ENCODE measurements at regions not wholly inside any gene's neighbourhood (a gene's known extent, or its start where the extent isn't known, plus 50 kb on each side); places are given as distances from the start of the nearest gene placed in this dataset.
"Not testable (repeated sequence)": the region's sequence is repeated elsewhere in the genome, so short reads cannot be mapped to it uniquely, and the experiment has no call there.

- Mint-ChIP-seq H3K27me3 (no peaks in the 10 kb centered on the region), H3K4me1 (ENCODE audit: low read depth) (no peaks in the 10 kb centered on the region), H3K9me3 (peaks cover 3% of the 10 kb centered on the region), H3K4me3 (no peak overlapping the region), H3K27ac (no peak overlapping the region), H3K36me3 (ENCODE audit: low read depth) (no peaks in the 10 kb centered on the region)
- no peak for DNase-seq
These were observed 1290.7 kb downstream of the SUCLG1 start for GRCh38 chr2:83168377-83168776.

DNA sequence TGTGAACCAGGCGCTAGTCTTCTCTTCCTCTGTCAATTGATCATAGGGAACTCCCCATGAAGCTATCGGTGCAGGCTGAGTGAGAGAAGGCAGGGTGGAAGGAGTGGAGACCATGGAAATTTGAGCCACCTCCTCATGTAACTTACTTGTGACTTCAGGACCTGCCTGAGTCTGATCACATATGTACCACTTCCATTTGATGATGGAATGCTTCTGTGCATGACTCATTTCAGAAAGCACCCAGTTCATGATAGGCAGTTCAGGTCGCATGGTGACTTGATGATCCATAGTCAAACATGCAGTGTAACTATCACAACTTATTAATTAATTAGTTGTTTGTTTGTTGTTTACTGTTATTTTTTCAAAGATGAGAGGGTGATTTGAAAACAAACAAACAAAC, 1296.7 kb downstream of the SUCLG1 start:
- H3K27ac Mint-ChIP-seq, result no peak overlapping the region
- no peak for DNase-seq
- peaks cover 6% of the 10 kb centered on the region for H3K9me3 Mint-ChIP-seq
- no peaks in the 10 kb centered on the region for H3K36me3 Mint-ChIP-seq (ENCODE audit: low read depth)
- H3K4me3 Mint-ChIP-seq, result no peak overlapping the region
- no peaks in the 10 kb centered on the region for H3K4me1 Mint-ChIP-seq (ENCODE audit: low read depth)
- no peaks in the 10 kb centered on the region for H3K27me3 Mint-ChIP-seq

- Mint-ChIP-seq H3K4me1 (ENCODE audit: low read depth) (no peaks in the 10 kb centered on the region), H3K36me3 (ENCODE audit: low read depth) (no peaks in the 10 kb centered on the region), H3K27me3 (no peaks in the 10 kb centered on the region), H3K4me3 (no peak overlapping the region), H3K27ac (no peak overlapping the region), H3K9me3 (peaks cover 8% of the 10 kb centered on the region)
- DNase-seq, result no peak
These were observed 1298.5 kb downstream of the SUCLG1 start for GRCh38 chr2:83160571-83160970.

DNA sequence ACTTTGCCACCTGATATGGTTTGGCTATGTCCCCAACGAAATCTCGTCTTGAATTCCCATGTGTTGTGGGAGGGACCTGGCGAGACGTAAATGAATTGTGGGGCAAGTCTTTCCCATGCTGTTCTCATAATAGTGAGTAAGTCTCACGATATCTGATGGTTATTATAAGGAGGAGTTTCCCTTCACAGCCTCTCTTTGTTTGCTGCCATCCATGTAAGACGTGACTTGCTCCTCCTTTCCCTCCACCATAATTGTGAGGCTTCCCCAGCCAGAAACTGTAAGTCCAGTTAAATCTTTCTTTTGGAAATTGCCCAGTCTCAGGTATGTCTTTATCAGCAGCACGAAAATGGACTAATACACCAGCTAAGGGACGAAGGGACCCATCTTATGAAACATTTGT, 1303.3 kb downstream of the SUCLG1 start:
- Mint-ChIP-seq H3K27me3 (no peaks in the 10 kb centered on the region), H3K4me1 (ENCODE audit: low read depth) (no peaks in the 10 kb centered on the region), H3K27ac (no peak overlapping the region), H3K36me3 (ENCODE audit: low read depth) (no peaks in the 10 kb centered on the region), H3K4me3 (no peak overlapping the region), H3K9me3 (peaks cover 6% of the 10 kb centered on the region)
- no peak for DNase-seq

DNA sequence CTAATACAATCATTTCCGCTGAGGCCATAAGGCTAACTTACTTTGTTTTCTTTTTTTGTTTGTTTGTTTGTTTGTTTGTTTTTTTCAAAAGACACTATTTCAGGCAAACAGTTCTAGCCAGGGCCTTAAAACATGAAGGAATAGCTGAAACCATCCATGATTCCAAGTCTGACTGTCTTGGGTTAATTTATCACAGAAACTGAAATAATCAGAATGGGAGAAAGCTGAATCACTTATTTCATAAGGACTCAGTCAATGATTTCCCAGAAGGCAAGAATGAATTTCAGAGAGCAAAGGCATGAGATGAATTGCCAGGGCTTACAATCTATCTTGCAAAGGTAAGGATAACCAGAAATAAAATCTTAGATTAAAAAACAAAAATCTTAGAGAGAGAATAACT, 1315.1 kb downstream of the SUCLG1 start:
- no peak for DNase-seq
- H3K27me3 Mint-ChIP-seq, result no peaks in the 10 kb centered on the region
- no peaks in the 10 kb centered on the region for H3K36me3 Mint-ChIP-seq (ENCODE audit: low read depth)
- no peak overlapping the region for H3K27ac Mint-ChIP-seq
- no peaks in the 10 kb centered on the region for H3K4me1 Mint-ChIP-seq (ENCODE audit: low read depth)
- peaks cover 9% of the 10 kb centered on the region for H3K9me3 Mint-ChIP-seq
- no peak overlapping the region for H3K4me3 Mint-ChIP-seq

GRCh38 chr2:83142934-83143333, 1316.1 kb downstream of the SUCLG1 start:
- H3K4me1 Mint-ChIP-seq (ENCODE audit: low read depth), result no peaks in the 10 kb centered on the region
- H3K9me3 Mint-ChIP-seq, result peaks cover 9% of the 10 kb centered on the region

GRCh38 chr2:83115606-83116005, 1343.5 kb downstream of the SUCLG1 start:
- Mint-ChIP-seq H3K9me3 (peaks cover 9% of the 10 kb centered on the region), H3K4me1 (ENCODE audit: low read depth) (no peaks in the 10 kb centered on the region), H3K27ac (no peak overlapping the region), H3K4me3 (no peak overlapping the region), H3K27me3 (no peaks in the 10 kb centered on the region), H3K36me3 (ENCODE audit: low read depth) (no peaks in the 10 kb centered on the region)
- no peak for DNase-seq

More at GRCh38 chr2:83142934-83143333, 1316.1 kb downstream of the SUCLG1 start:
- no peak overlapping the region for H3K27ac Mint-ChIP-seq
- no peaks in the 10 kb centered on the region for H3K27me3 Mint-ChIP-seq
- no peaks in the 10 kb centered on the region for H3K36me3 Mint-ChIP-seq (ENCODE audit: low read depth)
- no peak overlapping the region for H3K4me3 Mint-ChIP-seq
- no peak for DNase-seq

GRCh38 chr2:83115155-83115554, 1343.9 kb downstream of the SUCLG1 start:
- Mint-ChIP-seq H3K4me1 (ENCODE audit: low read depth) (no peaks in the 10 kb centered on the region), H3K9me3 (peaks cover 9% of the 10 kb centered on the region), H3K27me3 (no peaks in the 10 kb centered on the region), H3K4me3 (no peak overlapping the region), H3K27ac (no peak overlapping the region), H3K36me3 (ENCODE audit: low read depth) (no peaks in the 10 kb centered on the region)
- DNase-seq, result no peak

GRCh38 chr2:83113953-83114352, 1345.1 kb downstream of the SUCLG1 start:
- H3K27me3 Mint-ChIP-seq, result no peaks in the 10 kb centered on the region
- no peak for DNase-seq
- H3K9me3 Mint-ChIP-seq, result peaks cover 9% of the 10 kb centered on the region
- H3K4me1 Mint-ChIP-seq (ENCODE audit: low read depth), result no peaks in the 10 kb centered on the region
- H3K27ac Mint-ChIP-seq, result no peak overlapping the region
- H3K36me3 Mint-ChIP-seq (ENCODE audit: low read depth), result no peaks in the 10 kb centered on the region
- H3K4me3 Mint-ChIP-seq, result no peak overlapping the region

GRCh38 chr2:83112858-83113257, 1346.2 kb downstream of the SUCLG1 start:
- H3K4me3 Mint-ChIP-seq, result no peak overlapping the region
- DNase-seq, result no peak
- H3K27ac Mint-ChIP-seq, result no peak overlapping the region
- H3K36me3 Mint-ChIP-seq (ENCODE audit: low read depth), result no peaks in the 10 kb centered on the region
- H3K9me3 Mint-ChIP-seq, result peaks cover 9% of the 10 kb centered on the region
- H3K4me1 Mint-ChIP-seq (ENCODE audit: low read depth), result no peaks in the 10 kb centered on the region
- no peaks in the 10 kb centered on the region for H3K27me3 Mint-ChIP-seq

- Mint-ChIP-seq H3K27ac (no peak overlapping the region), H3K36me3 (ENCODE audit: low read depth) (no peaks in the 10 kb centered on the region), H3K27me3 (no peaks in the 10 kb centered on the region), H3K4me3 (no peak overlapping the region), H3K9me3 (peaks cover 11% of the 10 kb centered on the region), H3K4me1 (ENCODE audit: low read depth) (no peaks in the 10 kb centered on the region)
- no peak for DNase-seq
These were observed 1349.8 kb downstream of the SUCLG1 start for GRCh38 chr2:83109284-83109683.

GRCh38 chr2:83106853-83107252, 1352.2 kb downstream of the SUCLG1 start:
- Mint-ChIP-seq H3K9me3 (peaks cover 5% of the 10 kb centered on the region), H3K36me3 (ENCODE audit: low read depth) (no peaks in the 10 kb centered on the region), H3K4me1 (ENCODE audit: low read depth) (no peaks in the 10 kb centered on the region), H3K27ac (no peak overlapping the region), H3K4me3 (no peak overlapping the region), H3K27me3 (no peaks in the 10 kb centered on the region)
- DNase-seq, result no peak

GRCh38 chr2:83104202-83104601, 1354.9 kb downstream of the SUCLG1 start:
- Mint-ChIP-seq H3K4me3 (no peak overlapping the region), H3K36me3 (ENCODE audit: low read depth) (no peaks in the 10 kb centered on the region), H3K27ac (no peak overlapping the region), H3K4me1 (ENCODE audit: low read depth) (no peaks in the 10 kb centered on the region), H3K27me3 (no peaks in the 10 kb centered on the region), H3K9me3 (peaks cover 11% of the 10 kb centered on the region)
- no peak for DNase-seq

DNA sequence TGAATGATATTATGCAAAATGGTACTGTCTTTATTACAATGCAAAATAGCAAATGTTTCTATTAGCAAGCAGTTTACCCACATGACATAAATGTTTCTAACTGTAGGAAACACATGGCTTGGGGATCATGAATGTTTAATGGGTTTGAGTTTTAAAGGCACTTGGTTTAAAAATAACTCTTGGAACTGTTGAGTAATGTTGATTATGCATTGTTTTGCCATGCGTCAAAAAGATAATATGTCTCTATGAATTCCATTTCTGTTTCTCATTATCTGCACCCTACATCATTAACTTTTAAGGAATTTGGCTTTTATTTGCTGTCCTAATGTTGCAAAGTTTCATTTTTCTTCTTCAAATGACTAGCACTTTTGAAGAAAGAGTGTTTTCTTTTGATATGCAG, 1355.5 kb downstream of the SUCLG1 start:
- no peak overlapping the region for H3K4me3 Mint-ChIP-seq
- no peaks in the 10 kb centered on the region for H3K27me3 Mint-ChIP-seq
- no peak for DNase-seq
- H3K27ac Mint-ChIP-seq, result no peak overlapping the region
- H3K4me1 Mint-ChIP-seq (ENCODE audit: low read depth), result no peaks in the 10 kb centered on the region
- H3K36me3 Mint-ChIP-seq (ENCODE audit: low read depth), result no peaks in the 10 kb centered on the region
- peaks cover 9% of the 10 kb centered on the region for H3K9me3 Mint-ChIP-seq

GRCh38 chr2:83089051-83089450, 1370.0 kb downstream of the SUCLG1 start:
- not testable (repeated sequence) for H3K36me3 Mint-ChIP-seq (ENCODE audit: low read depth)

GRCh38 chr2:83085869-83086268, 1373.2 kb downstream of the SUCLG1 start:
- DNase-seq, result no peak
- no peaks in the 10 kb centered on the region for H3K36me3 Mint-ChIP-seq (ENCODE audit: low read depth)
- no peak overlapping the region for H3K27ac Mint-ChIP-seq
- H3K4me3 Mint-ChIP-seq, result no peak overlapping the region
- no peaks in the 10 kb centered on the region for H3K4me1 Mint-ChIP-seq (ENCODE audit: low read depth)
- H3K9me3 Mint-ChIP-seq, result peaks cover 4% of the 10 kb centered on the region
- H3K27me3 Mint-ChIP-seq, result no peaks in the 10 kb centered on the region

More at GRCh38 chr2:83089051-83089450, 1370.0 kb downstream of the SUCLG1 start:
- not testable (repeated sequence) for H3K27ac Mint-ChIP-seq; H3K9me3 Mint-ChIP-seq; DNase-seq; H3K4me3 Mint-ChIP-seq; H3K4me1 Mint-ChIP-seq (ENCODE audit: low read depth); H3K27me3 Mint-ChIP-seq
